Stimulated activated CD8-positive, alpha-beta memory T cell treated with anti-CD3 and anti-CD28 coated beads, Interleukin-2, amount 100 ng/mL, for 1 hour (primary cell): ENCODE measurements at regions not wholly inside any gene's neighbourhood (a gene's known extent, or its start where the extent isn't known, plus 50 kb on each side); places are given as distances from the start of the nearest gene placed in this dataset.

Source experiments
- DNase-seq, 2 donors: peaks; one replicate each; pipeline ENCODE4 v3.0.0-alpha.2; 2020; ENCODE audit warnings: low read depth in 2 of 2

- DNase-seq, result no peak
Observed at GRCh38 chr12:125193376-125194152, 128.3 kb downstream of the AACS start.

GRCh38 chr12:125194163-125194773 lies 129.0 kb downstream of the AACS start:
- no peak for DNase-seq

- no peak for DNase-seq
Observed at GRCh38 chr12:125194987-125195386, 129.8 kb downstream of the AACS start.

GRCh38 chr12:125197326-125197725 lies 132.1 kb downstream of the AACS start:
- DNase-seq, result no peak

GRCh38 chr12:125198652-125199051 lies 133.4 kb downstream of the AACS start:
- DNase-seq, result no peak

- DNase-seq, result no peak
Observed at GRCh38 chr12:125201090-125201489, 135.9 kb downstream of the AACS start.

- DNase-seq, result no peak
Observed at GRCh38 chr12:125201940-125202339, 136.7 kb downstream of the AACS start.

GRCh38 chr12:125202421-125202820 lies 137.2 kb downstream of the AACS start:
- DNase-seq, result no peak

- DNase-seq, result no peak
Observed at GRCh38 chr12:125203145-125203765, 138.0 kb downstream of the AACS start.

GRCh38 chr12:125205386-125205785 lies 140.2 kb downstream of the AACS start:
- no peak for DNase-seq

- no peak for DNase-seq
Observed at GRCh38 chr12:125206711-125207110, 141.5 kb downstream of the AACS start.

GRCh38 chr12:125208334-125208733 lies 143.1 kb downstream of the AACS start:
- DNase-seq, result no peak

- no peak for DNase-seq
Observed at GRCh38 chr12:125208942-125209341, 143.7 kb downstream of the AACS start.

GRCh38 chr12:125210104-125210755 lies 145.0 kb downstream of the AACS start:
- no peak for DNase-seq

- DNase-seq, result no peak
Observed at GRCh38 chr12:125211464-125211863, 146.2 kb downstream of the AACS start.

- no peak for DNase-seq
Observed at GRCh38 chr12:125214289-125214688, 149.1 kb downstream of the AACS start.

- DNase-seq, result no peak
Observed at GRCh38 chr12:125216756-125217155, 151.5 kb downstream of the AACS start.

GRCh38 chr12:125217308-125217707 lies 152.1 kb downstream of the AACS start:
- DNase-seq, result no peak

- DNase-seq, result no peak
Observed at GRCh38 chr12:125218952-125219351, 153.7 kb downstream of the AACS start.

GRCh38 chr12:125220404-125221273 lies 155.4 kb downstream of the AACS start:
- no peak for DNase-seq

- no peak for DNase-seq
Observed at GRCh38 chr12:125221602-125222001, 156.4 kb downstream of the AACS start.

GRCh38 chr12:125222876-125223275 lies 157.6 kb downstream of the AACS start:
- DNase-seq, result no peak
